H9 (cell line): ENCODE measurements at regions not wholly inside any gene's neighbourhood (a gene's known extent, or its start where the extent isn't known, plus 50 kb on each side); places are given as distances from the start of the nearest gene placed in this dataset.

Source experiments
- DNase-seq: peaks from one replicate; pipeline ENCODE4 v3.0.0-alpha.2; 2017
- H2AFZ ChIP-seq: one replicate; pipeline ENCODE4 v1.6.1; 2013; ENCODE audit warnings: mild to moderate bottlenecking, low read length, control low read depth, moderate library complexity
- H2AK5ac ChIP-seq: 2 replicates; pipeline ENCODE4 v1.6.1; 2013; ENCODE audit warnings: low read length, control low read depth, mixed read lengths; ENCODE audit not compliant: insufficient read length
- H2BK120ac ChIP-seq: one replicate; pipeline ENCODE4 v1.6.1; 2013; ENCODE audit warnings: low read depth, mild to moderate bottlenecking, low read length, control low read depth, inconsistent platforms; ENCODE audit not compliant: poor library complexity, severe bottlenecking
- H2BK12ac ChIP-seq: 2 replicates; pipeline ENCODE4 v1.6.1; 2013; ENCODE audit warnings: low read length, control low read depth, mixed read lengths, low read depth; ENCODE audit not compliant: insufficient read length
- H2BK15ac ChIP-seq: 2 replicates; pipeline ENCODE4 v1.6.1; 2013; ENCODE audit warnings: low read depth, low read length, control low read depth
- H2BK20ac ChIP-seq: one replicate; pipeline ENCODE4 v1.6.1; 2013; ENCODE audit warnings: low read depth, mild to moderate bottlenecking, low read length, control low read depth, inconsistent platforms; ENCODE audit not compliant: poor library complexity, severe bottlenecking
- H2BK5ac ChIP-seq: 2 replicates; pipeline ENCODE4 v1.6.1; 2013; ENCODE audit warnings: low read length, control low read depth, mixed read lengths; ENCODE audit not compliant: insufficient read length
- H3K14ac ChIP-seq: 2 replicates; pipeline ENCODE4 v1.6.1; 2013; ENCODE audit warnings: low read length, control low read depth; ENCODE audit not compliant: insufficient read depth
- H3K18ac ChIP-seq: 2 replicates; pipeline ENCODE4 v1.6.1; 2013; ENCODE audit warnings: low read depth, mild to moderate bottlenecking, mixed read lengths, low read length, control low read depth; ENCODE audit not compliant: insufficient read length
- H3K23ac ChIP-seq: 2 replicates; pipeline ENCODE4 v1.6.1; 2013; ENCODE audit warnings: low read length, control low read depth, mixed read lengths, low read depth; ENCODE audit not compliant: insufficient read length
- H3K23me2 ChIP-seq: 2 replicates; pipeline ENCODE4 v1.6.1; 2013; ENCODE audit warnings: low read depth, mild to moderate bottlenecking, mixed read lengths, low read length, control low read depth; ENCODE audit not compliant: insufficient read length, poor library complexity, severe bottlenecking
- H3K27ac ChIP-seq: 2 replicates; pipeline ENCODE4 v1.5.1; 2013; ENCODE audit warnings: low read length, control low read depth, mixed read lengths, low read depth; ENCODE audit not compliant: insufficient read length
- H3K27me3 ChIP-seq: 2 replicates; pipeline ENCODE4 v1.6.1; 2013; ENCODE audit warnings: low read length, control low read depth, inconsistent platforms; ENCODE audit not compliant: insufficient read depth
- H3K4ac ChIP-seq: 2 replicates; pipeline ENCODE4 v1.6.1; 2013; ENCODE audit warnings: low read depth, mild to moderate bottlenecking, control low read depth, inconsistent platforms, low read length, moderate library complexity
- H3K4me1 ChIP-seq: 2 replicates; pipeline ENCODE4 v1.6.1; 2013; ENCODE audit warnings: low read length, control low read depth, inconsistent platforms; ENCODE audit not compliant: insufficient read depth
- H3K4me2 ChIP-seq: 2 replicates; pipeline ENCODE4 v1.6.1; 2013; ENCODE audit warnings: low read length, control low read depth, mixed read lengths; ENCODE audit not compliant: insufficient read length, insufficient read depth
- H3K56ac ChIP-seq: 2 replicates; pipeline ENCODE4 v1.6.1; 2013; ENCODE audit warnings: low read depth, mild to moderate bottlenecking, mixed read lengths, low read length, control low read depth; ENCODE audit not compliant: insufficient read length
- H3K79me1 ChIP-seq: 2 replicates; pipeline ENCODE4 v1.6.1; 2013; ENCODE audit warnings: low read depth, mild to moderate bottlenecking, moderate library complexity, low read length, control low read depth, inconsistent platforms; ENCODE audit not compliant: insufficient read depth, poor library complexity, severe bottlenecking
- H3K79me2 ChIP-seq: 2 replicates; pipeline ENCODE4 v1.6.1; 2013; ENCODE audit warnings: low read length, control low read depth, inconsistent platforms; ENCODE audit not compliant: insufficient read depth
- H3K9ac ChIP-seq: 2 replicates; pipeline ENCODE4 v1.6.1; 2013; ENCODE audit warnings: low read length, control low read depth, mixed read lengths; ENCODE audit not compliant: insufficient read length; ENCODE audit errors: extremely low read depth
- H3K9me3 ChIP-seq: one replicate; pipeline ENCODE4 v1.6.1; 2013; ENCODE audit warnings: low read depth, low read length, inconsistent platforms; ENCODE audit not compliant: control insufficient read depth
- H3T11ph ChIP-seq: one replicate; pipeline ENCODE4 v1.6.1; 2013; ENCODE audit warnings: mild to moderate bottlenecking, low read length, control low read depth, inconsistent platforms
- H4K20me1 ChIP-seq: one replicate; pipeline ENCODE4 v1.6.1; 2013; ENCODE audit not compliant: control insufficient read depth, insufficient read length, insufficient read depth
- H4K5ac ChIP-seq: 2 replicates; pipeline ENCODE4 v1.6.1; 2013; ENCODE audit warnings: low read depth, mild to moderate bottlenecking, mixed read lengths, low read length, control low read depth; ENCODE audit not compliant: insufficient read length
- H4K8ac ChIP-seq: replicated peaks from 2 replicates; pipeline ENCODE4 v1.6.1; 2013; ENCODE audit warnings: low read length, control low read depth, mixed read lengths, low read depth; ENCODE audit not compliant: insufficient read length
- H4K91ac ChIP-seq: 2 replicates; pipeline ENCODE4 v1.6.1; 2013; ENCODE audit warnings: low read depth, mild to moderate bottlenecking, moderate library complexity, mixed read lengths, low read length, control low read depth; ENCODE audit not compliant: insufficient read length
- H3K27ac Mint-ChIP-seq, 3 experiments: 2 replicates in 2 of 3; 3 replicates in 1 of 3; pipeline ENCODE4 v1.8.0; 2020 to 2021; ENCODE audit warnings: mixed read lengths in 3 of 3, mild to moderate bottlenecking in 1 of 3, moderate library complexity in 1 of 3
- H3K27me3 Mint-ChIP-seq: 2 replicates; pipeline ENCODE4 v1.8.0; 2021; ENCODE audit warnings: low read depth, mild to moderate bottlenecking, moderate library complexity, mixed read lengths
- H3K36me3 Mint-ChIP-seq, 3 experiments: 2 replicates in 2 of 3; 3 replicates in 1 of 3; pipeline ENCODE4 v1.8.0; 2020 to 2021; ENCODE audit warnings: low read depth in 3 of 3, mixed read lengths in 3 of 3; ENCODE audit not compliant: insufficient read depth in 1 of 3
- H3K4me1 Mint-ChIP-seq, 2 experiments: 2 replicates each; pipeline ENCODE4 v1.8.0; 2020; ENCODE audit warnings: mixed read lengths in 2 of 2
- H3K4me3 Mint-ChIP-seq, 2 experiments: 2 replicates in 1 of 2; 3 replicates in 1 of 2; pipeline ENCODE4 v1.8.0; 2020 to 2021; ENCODE audit warnings: mild to moderate bottlenecking in 2 of 2, mixed read lengths in 2 of 2, moderate library complexity in 1 of 2
- H3K9me3 Mint-ChIP-seq, 2 experiments: 2 replicates in 1 of 2; 3 replicates in 1 of 2; pipeline ENCODE4 v1.8.0; 2020; ENCODE audit warnings: mild to moderate bottlenecking in 2 of 2, mixed read lengths in 2 of 2, moderate library complexity in 1 of 2
- WGBS: extraction: QIAGEN DNeasy Blood & Tissue Kit; methylation state at CpG from one replicate; pipeline ENCODE4 v1.1.7; 2013; ENCODE audit warnings: missing lambda C conversion rate, low lambda C conversion rate, mixed read lengths; ENCODE audit not compliant: insufficient read length; ENCODE audit errors: extremely low coverage; 5-methylcytosine and 5-hydroxymethylcytosine counted together
- TF ChIP-seq, protein P1 (sequence below): fragments of 200-600 bp; sonication (generic); conservative IDR thresholded peaks from 3 replicates; pipeline ENCODE4 v1.8.0; 2021; ENCODE audit warnings: antibody characterized with exemption, mild to moderate bottlenecking

DNA sequence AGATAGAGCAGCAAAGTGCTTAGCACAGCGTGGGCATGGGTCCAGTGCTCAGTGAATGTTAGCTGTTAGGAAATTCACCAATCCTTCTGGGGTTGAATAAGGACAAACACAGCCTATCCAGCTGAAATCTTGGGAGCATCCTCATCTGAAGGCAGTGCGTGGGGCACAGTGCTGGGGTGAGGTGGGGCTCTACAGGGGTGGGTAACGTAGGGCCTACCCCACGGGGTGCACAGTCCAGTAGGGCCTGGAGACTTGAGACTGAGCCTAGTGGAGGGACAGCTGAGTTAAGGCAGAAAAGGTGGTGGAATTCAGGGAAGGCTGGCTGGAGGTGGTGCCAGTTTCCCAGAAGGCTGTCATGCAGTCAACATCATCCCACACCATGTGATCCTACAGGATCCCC lies 73.0 kb downstream of the ISG20 start:
- H3K4ac ChIP-seq: no peak overlapping the region
- Mint-ChIP-seq H3K4me3 (no peak overlapping the region), H3K27ac (no peak overlapping the region; a peak in 1 of 7 replicates), H3K4me1 (0 out of 4 replicates have a peak, but pooled peaks cover 0 to under 1% of the 10 kb centered on the region in 2 experiments), H3K36me3 (no peaks in the 10 kb centered on the region), H3K27me3 (peaks cover 62% of the 10 kb centered on the region), H3K9me3 (no peaks in the 10 kb centered on the region)
- no peak overlapping the region for H3T11ph ChIP-seq
- H3K79me1 ChIP-seq: no peaks in the 10 kb centered on the region
- no peak overlapping the region for H3K56ac ChIP-seq
- no peak overlapping the region for H4K8ac ChIP-seq
- DNase-seq: no peak
- H3K27me3 ChIP-seq: no peaks in the 10 kb centered on the region; the same call in 1 of the 2 replicates
- H4K91ac ChIP-seq: no peak overlapping the region
- no peaks in the 10 kb centered on the region for H3K4me1 ChIP-seq
- no peak overlapping the region for H2AK5ac ChIP-seq
- H3K9ac ChIP-seq: no peak overlapping the region
- H3K4me2 ChIP-seq: no peak overlapping the region
- H2BK20ac ChIP-seq: no peak overlapping the region
- no peaks in the 10 kb centered on the region for H3K9me3 ChIP-seq
- H3K27ac ChIP-seq: no peak overlapping the region
- H4K20me1 ChIP-seq: no peaks in the 10 kb centered on the region
- H3K79me2 ChIP-seq: no peaks in the 10 kb centered on the region
- no CpG with 5 or more reads among the region's 4 CpGs for WGBS
- no peak overlapping the region for H2BK5ac ChIP-seq
- H3K18ac ChIP-seq: no peak overlapping the region
- H2BK12ac ChIP-seq: no peak overlapping the region
- H3K23ac ChIP-seq: no peak overlapping the region
- H2BK15ac ChIP-seq: no peak overlapping the region
- no peak overlapping the region for H2AFZ ChIP-seq
- H4K5ac ChIP-seq: no peak overlapping the region
- H3K14ac ChIP-seq: no peak overlapping the region
- no peak overlapping the region for H2BK120ac ChIP-seq
- TF ChIP-seq, protein P1, sequence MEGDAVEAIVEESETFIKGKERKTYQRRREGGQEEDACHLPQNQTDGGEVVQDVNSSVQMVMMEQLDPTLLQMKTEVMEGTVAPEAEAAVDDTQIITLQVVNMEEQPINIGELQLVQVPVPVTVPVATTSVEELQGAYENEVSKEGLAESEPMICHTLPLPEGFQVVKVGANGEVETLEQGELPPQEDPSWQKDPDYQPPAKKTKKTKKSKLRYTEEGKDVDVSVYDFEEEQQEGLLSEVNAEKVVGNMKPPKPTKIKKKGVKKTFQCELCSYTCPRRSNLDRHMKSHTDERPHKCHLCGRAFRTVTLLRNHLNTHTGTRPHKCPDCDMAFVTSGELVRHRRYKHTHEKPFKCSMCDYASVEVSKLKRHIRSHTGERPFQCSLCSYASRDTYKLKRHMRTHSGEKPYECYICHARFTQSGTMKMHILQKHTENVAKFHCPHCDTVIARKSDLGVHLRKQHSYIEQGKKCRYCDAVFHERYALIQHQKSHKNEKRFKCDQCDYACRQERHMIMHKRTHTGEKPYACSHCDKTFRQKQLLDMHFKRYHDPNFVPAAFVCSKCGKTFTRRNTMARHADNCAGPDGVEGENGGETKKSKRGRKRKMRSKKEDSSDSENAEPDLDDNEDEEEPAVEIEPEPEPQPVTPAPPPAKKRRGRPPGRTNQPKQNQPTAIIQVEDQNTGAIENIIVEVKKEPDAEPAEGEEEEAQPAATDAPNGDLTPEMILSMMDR: no peak
- no peaks in the 10 kb centered on the region for H3K23me2 ChIP-seq
